ENCODE measurements at regions not wholly inside any gene's neighbourhood (a gene's known extent, or its start where the extent isn't known, plus 50 kb on each side); places are given as distances from the start of the nearest gene placed in this dataset.

- Histone ChIP-seq H3K4me1 (ENCODE audit: insufficient read depth, low read length) (no peaks in the 10 kb centered on the region), H3K36me3 (ENCODE audit: insufficient read depth, low read depth, low read length) (no peaks in the 10 kb centered on the region), H3K9ac (ENCODE audit: low read depth, low read length) (no peak overlapping the region), H3K27me3 (ENCODE audit: insufficient read depth, low read length) (no peaks in the 10 kb centered on the region), H3K4me3 (ENCODE audit: low read length) (no peak overlapping the region), H3K9me3 (ENCODE audit: insufficient read depth, low read depth, low read length) (peaks cover 9% of the 10 kb centered on the region; the same call in 1 of the 2 replicates), H3K27ac (ENCODE audit: low read length) (no peak overlapping the region)
These were observed 67.6 kb upstream of the RGMB start for GRCh38 chr5:98705841-98706240.

DNA sequence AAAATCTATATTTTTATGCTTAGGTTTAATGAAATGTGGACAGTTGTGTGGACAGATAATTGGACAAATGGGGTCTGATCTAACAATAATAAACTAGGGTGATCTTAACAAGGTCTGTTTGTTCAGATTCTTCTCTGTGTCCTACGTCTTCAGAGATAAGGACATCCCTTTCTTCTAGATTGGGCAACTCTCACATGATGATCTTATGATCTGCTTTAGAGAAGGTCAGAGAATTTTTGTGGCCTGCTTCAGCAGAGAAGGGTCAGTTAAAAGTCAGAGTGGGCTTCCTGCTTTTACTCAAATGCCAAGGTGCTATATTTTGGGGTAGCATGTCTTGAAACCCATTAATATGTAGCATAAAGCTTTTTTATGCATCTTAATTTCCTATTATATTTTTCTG, 63.8 kb upstream of the RGMB start:
- no peak overlapping the region for H3K27ac ChIP-seq (ENCODE audit: low read length)
- no peaks in the 10 kb centered on the region for H3K4me1 ChIP-seq (ENCODE audit: insufficient read depth, low read length)
- no peaks in the 10 kb centered on the region for H3K9me3 ChIP-seq (ENCODE audit: insufficient read depth, low read depth, low read length)

GRCh38 chr5:98713027-98713426, 60.4 kb upstream of the RGMB start:
- Histone ChIP-seq H3K27me3 (ENCODE audit: insufficient read depth, low read length) (no peaks in the 10 kb centered on the region), H3K4me3 (ENCODE audit: low read length) (no peak overlapping the region), H3K9me3 (ENCODE audit: insufficient read depth, low read depth, low read length) (no peaks in the 10 kb centered on the region), H3K4me1 (ENCODE audit: insufficient read depth, low read length) (no peaks in the 10 kb centered on the region), H3K27ac (ENCODE audit: low read length) (no peak overlapping the region), H3K36me3 (ENCODE audit: insufficient read depth, low read depth, low read length) (no peaks in the 10 kb centered on the region), H3K9ac (ENCODE audit: low read depth, low read length) (no peak overlapping the region)

More for the DNA sequence above, 63.8 kb upstream of the RGMB start:
- H3K36me3 ChIP-seq (ENCODE audit: insufficient read depth, low read depth, low read length), result no peaks in the 10 kb centered on the region
- no peak overlapping the region for H3K4me3 ChIP-seq (ENCODE audit: low read length)
- H3K27me3 ChIP-seq (ENCODE audit: insufficient read depth, low read length), result no peaks in the 10 kb centered on the region
- H3K9ac ChIP-seq (ENCODE audit: low read depth, low read length), result no peak overlapping the region

DNA sequence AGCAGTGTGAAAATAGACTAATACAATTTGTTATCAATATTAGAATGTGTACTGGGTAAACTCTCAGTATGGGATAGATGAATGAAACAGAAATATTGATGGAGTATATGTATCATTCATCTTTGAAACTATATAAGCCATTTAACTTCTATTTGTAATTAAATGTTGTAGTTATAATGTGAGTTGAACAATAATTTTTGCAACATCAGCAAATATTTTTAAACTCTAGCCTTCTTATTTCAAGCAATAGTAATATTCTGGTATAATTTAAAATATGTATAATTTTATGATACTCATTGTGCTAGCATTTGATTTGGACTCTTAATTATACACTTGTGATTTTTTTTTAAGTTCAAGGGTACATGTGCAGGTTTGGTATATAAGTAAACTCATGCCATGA, 59.6 kb upstream of the RGMB start:
- H3K27ac ChIP-seq (ENCODE audit: low read length), result no peak overlapping the region
- H3K9ac ChIP-seq (ENCODE audit: low read depth, low read length), result no peak overlapping the region
- H3K4me1 ChIP-seq (ENCODE audit: insufficient read depth, low read length), result no peaks in the 10 kb centered on the region
- no peaks in the 10 kb centered on the region for H3K9me3 ChIP-seq (ENCODE audit: insufficient read depth, low read depth, low read length)
- no peaks in the 10 kb centered on the region for H3K27me3 ChIP-seq (ENCODE audit: insufficient read depth, low read length)
- H3K36me3 ChIP-seq (ENCODE audit: insufficient read depth, low read depth, low read length), result no peaks in the 10 kb centered on the region
- no peak overlapping the region for H3K4me3 ChIP-seq (ENCODE audit: low read length)

- Histone ChIP-seq H3K9ac (ENCODE audit: low read depth, low read length) (no peak overlapping the region), H3K27ac (ENCODE audit: low read length) (no peak overlapping the region), H3K36me3 (ENCODE audit: insufficient read depth, low read depth, low read length) (no peaks in the 10 kb centered on the region), H3K27me3 (ENCODE audit: insufficient read depth, low read length) (no peaks in the 10 kb centered on the region), H3K9me3 (ENCODE audit: insufficient read depth, low read depth, low read length) (no peaks in the 10 kb centered on the region), H3K4me1 (ENCODE audit: insufficient read depth, low read length) (no peaks in the 10 kb centered on the region), H3K4me3 (ENCODE audit: low read length) (no peak overlapping the region)
These were observed 58.7 kb upstream of the RGMB start for GRCh38 chr5:98714710-98715288.

GRCh38 chr5:98721231-98721928, 52.1 kb upstream of the RGMB start:
- no peaks in the 10 kb centered on the region for H3K4me1 ChIP-seq (ENCODE audit: insufficient read depth, low read length)
- H3K9ac ChIP-seq (ENCODE audit: low read depth, low read length), result no peak overlapping the region
- H3K9me3 ChIP-seq (ENCODE audit: insufficient read depth, low read depth, low read length), result no peaks in the 10 kb centered on the region
- no peak overlapping the region for H3K27ac ChIP-seq (ENCODE audit: low read length)
- H3K36me3 ChIP-seq (ENCODE audit: insufficient read depth, low read depth, low read length), result no peaks in the 10 kb centered on the region
- H3K4me3 ChIP-seq (ENCODE audit: low read length), result no peak overlapping the region
- no peaks in the 10 kb centered on the region for H3K27me3 ChIP-seq (ENCODE audit: insufficient read depth, low read length)

GRCh38 chr5:98722188-98722587, 51.3 kb upstream of the RGMB start:
- Histone ChIP-seq H3K27me3 (ENCODE audit: insufficient read depth, low read length) (no peaks in the 10 kb centered on the region), H3K4me1 (ENCODE audit: insufficient read depth, low read length) (no peaks in the 10 kb centered on the region), H3K9me3 (ENCODE audit: insufficient read depth, low read depth, low read length) (no peaks in the 10 kb centered on the region), H3K27ac (ENCODE audit: low read length) (no peak overlapping the region), H3K36me3 (ENCODE audit: insufficient read depth, low read depth, low read length) (no peaks in the 10 kb centered on the region), H3K9ac (ENCODE audit: low read depth, low read length) (no peak overlapping the region), H3K4me3 (ENCODE audit: low read length) (no peak overlapping the region)

DNA sequence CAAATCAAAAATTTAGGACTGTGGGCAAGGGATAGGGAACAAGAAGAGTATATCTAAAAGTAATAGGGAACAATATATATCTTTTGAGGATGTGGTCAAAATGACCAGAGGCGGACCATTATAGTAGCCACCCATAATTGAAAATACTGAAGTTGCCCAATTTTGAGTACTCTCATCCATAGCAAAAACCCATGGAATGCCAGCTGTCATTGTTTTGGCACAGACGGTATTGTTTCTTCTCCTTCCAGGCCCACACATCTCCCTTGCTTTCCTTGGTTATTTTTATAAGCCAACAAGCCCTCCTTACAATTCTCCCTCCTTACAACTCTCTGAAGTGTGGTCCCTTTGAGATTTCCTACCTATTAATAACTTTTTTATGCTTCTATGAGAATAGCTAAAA, 50.4 kb upstream of the RGMB start:
- Histone ChIP-seq H3K9me3 (ENCODE audit: insufficient read depth, low read depth, low read length) (no peaks in the 10 kb centered on the region), H3K4me1 (ENCODE audit: insufficient read depth, low read length) (no peaks in the 10 kb centered on the region), H3K27ac (ENCODE audit: low read length) (no peak overlapping the region), H3K9ac (ENCODE audit: low read depth, low read length) (no peak overlapping the region), H3K4me3 (ENCODE audit: low read length) (no peak overlapping the region), H3K27me3 (ENCODE audit: insufficient read depth, low read length) (no peaks in the 10 kb centered on the region), H3K36me3 (ENCODE audit: insufficient read depth, low read depth, low read length) (no peaks in the 10 kb centered on the region)
